ENCODE measurements at regions not wholly inside any gene's neighbourhood (a gene's known extent, or its start where the extent isn't known, plus 50 kb on each side); places are given as distances from the start of the nearest gene placed in this dataset.

GRCh38 chr9:90379771-90380170 lies 262.9 kb downstream of the DIRAS2 start:
- Histone ChIP-seq H3K36me3 (ENCODE audit: control insufficient read depth in 3 of 3, insufficient read depth in 3 of 3, low read length in 3 of 3) (no peaks in the 10 kb centered on the region), H3K4me3 (ENCODE audit: low read length in 3 of 3) (no peak overlapping the region), H3K27ac (ENCODE audit: low read depth, low read length) (no peak overlapping the region), H3K27me3 (ENCODE audit: control insufficient read depth in 3 of 3, insufficient read depth in 3 of 3, low read length in 3 of 3) (peaks cover 0 to 9% (median 0%) of the 10 kb centered on the region in 3 donors), H3K4me1 (ENCODE audit: control insufficient read depth in 3 of 3, insufficient read depth in 3 of 3, low read length in 3 of 3) (no peaks in the 10 kb centered on the region), H3K9me3 (ENCODE audit: control insufficient read depth in 3 of 3, low read length in 3 of 3) (no peaks in the 10 kb centered on the region), H3K9ac (ENCODE audit: low read depth in 1 of 3, low read length in 3 of 3) (no peak overlapping the region)

- Histone ChIP-seq H3K4me1 (ENCODE audit: control insufficient read depth in 3 of 3, insufficient read depth in 3 of 3, low read length in 3 of 3) (no peaks in the 10 kb centered on the region), H3K36me3 (ENCODE audit: control insufficient read depth in 3 of 3, insufficient read depth in 3 of 3, low read length in 3 of 3) (no peaks in the 10 kb centered on the region), H3K9me3 (ENCODE audit: control insufficient read depth in 3 of 3, low read length in 3 of 3) (no peaks in the 10 kb centered on the region), H3K27me3 (ENCODE audit: control insufficient read depth in 3 of 3, insufficient read depth in 3 of 3, low read length in 3 of 3) (peaks cover 0 to 4% (median 0%) of the 10 kb centered on the region in 3 donors), H3K9ac (ENCODE audit: low read depth in 1 of 3, low read length in 3 of 3) (no peak overlapping the region), H3K27ac (ENCODE audit: low read depth, low read length) (no peak overlapping the region), H3K4me3 (ENCODE audit: low read length in 3 of 3) (no peak overlapping the region)
Observed at GRCh38 chr9:90385146-90385545, 257.5 kb downstream of the DIRAS2 start.

DNA sequence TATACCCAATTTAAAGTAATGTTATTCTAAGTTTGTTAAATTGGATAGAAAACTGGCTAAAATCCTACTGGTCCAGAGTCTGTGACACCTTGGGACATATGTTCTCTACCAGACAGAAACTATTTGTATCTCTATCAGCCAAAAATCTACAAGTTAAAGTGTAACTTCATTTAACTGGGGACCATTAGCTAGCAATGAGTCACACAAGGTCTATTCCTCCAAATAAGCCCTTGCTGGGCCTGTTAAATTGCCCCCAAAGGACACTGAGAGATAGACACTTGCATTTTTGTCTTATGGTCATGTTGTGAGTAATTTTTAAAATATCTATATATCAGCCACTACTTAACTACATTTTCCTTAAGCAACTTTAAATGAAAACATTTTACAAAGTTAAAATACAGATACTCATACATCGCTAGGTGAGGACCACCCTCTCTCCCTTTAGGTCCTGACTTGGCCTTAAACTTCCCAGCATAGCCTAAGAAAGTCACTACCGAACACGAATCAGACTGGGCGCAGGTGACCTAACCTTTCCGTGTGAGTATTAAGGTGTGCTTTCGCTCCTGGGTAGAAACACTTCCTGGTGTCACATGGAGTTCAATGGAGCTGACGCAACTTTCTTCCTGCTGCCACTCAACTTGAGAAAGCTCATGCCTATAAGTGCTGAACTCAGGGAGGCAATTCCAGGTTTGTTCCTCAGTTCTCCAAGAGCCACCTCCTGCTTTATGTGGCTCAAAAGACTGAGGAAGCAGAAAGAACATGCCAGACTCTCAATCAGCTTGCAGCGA lies 249.1 kb downstream of the DIRAS2 start:
- Histone ChIP-seq H3K36me3 (ENCODE audit: control insufficient read depth in 3 of 3, insufficient read depth in 3 of 3, low read length in 3 of 3) (no peaks in the 10 kb centered on the region), H3K27me3 (ENCODE audit: control insufficient read depth in 3 of 3, insufficient read depth in 3 of 3, low read length in 3 of 3) (no peaks in the 10 kb centered on the region), H3K4me3 (ENCODE audit: low read length in 3 of 3) (no peak overlapping the region), H3K27ac (ENCODE audit: low read depth, low read length) (no peak overlapping the region), H3K4me1 (ENCODE audit: control insufficient read depth in 3 of 3, insufficient read depth in 3 of 3, low read length in 3 of 3) (no peaks in the 10 kb centered on the region), H3K9me3 (ENCODE audit: control insufficient read depth in 3 of 3, low read length in 3 of 3) (no peaks in the 10 kb centered on the region), H3K9ac (ENCODE audit: low read depth in 1 of 3, low read length in 3 of 3) (no peak overlapping the region)

GRCh38 chr9:90394871-90395270 lies 247.8 kb downstream of the DIRAS2 start:
- Histone ChIP-seq H3K27ac (ENCODE audit: low read depth, low read length) (no peak overlapping the region), H3K27me3 (ENCODE audit: control insufficient read depth in 3 of 3, insufficient read depth in 3 of 3, low read length in 3 of 3) (no peaks in the 10 kb centered on the region), H3K4me1 (ENCODE audit: control insufficient read depth in 3 of 3, insufficient read depth in 3 of 3, low read length in 3 of 3) (no peaks in the 10 kb centered on the region), H3K9me3 (ENCODE audit: control insufficient read depth in 3 of 3, low read length in 3 of 3) (no peaks in the 10 kb centered on the region), H3K9ac (ENCODE audit: low read depth in 1 of 3, low read length in 3 of 3) (no peak overlapping the region), H3K4me3 (ENCODE audit: low read length in 3 of 3) (no peak overlapping the region), H3K36me3 (ENCODE audit: control insufficient read depth in 3 of 3, insufficient read depth in 3 of 3, low read length in 3 of 3) (no peaks in the 10 kb centered on the region)

DNA sequence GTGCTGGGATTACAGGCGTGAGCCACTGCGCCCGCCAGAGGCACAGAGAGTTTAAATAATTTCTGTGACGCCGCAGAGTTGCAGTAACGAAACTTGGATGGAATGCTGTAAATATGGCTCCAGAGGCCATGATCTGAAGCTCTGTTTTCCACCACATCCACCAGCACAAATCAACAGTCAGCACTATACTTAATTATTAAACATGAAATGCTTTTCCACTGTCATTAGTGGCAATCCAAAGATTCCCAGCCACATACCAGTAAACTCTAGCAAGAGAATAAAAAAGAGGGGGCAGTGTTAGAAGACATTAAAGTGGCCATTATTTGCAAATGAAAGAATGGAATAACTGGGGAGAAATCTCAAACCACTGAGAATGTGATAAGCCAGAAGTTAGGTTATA lies 242.5 kb downstream of the DIRAS2 start:
- H3K4me1 ChIP-seq (ENCODE audit: control insufficient read depth in 3 of 3, insufficient read depth in 3 of 3, low read length in 3 of 3), result no peaks in the 10 kb centered on the region

GRCh38 chr9:90408659-90409058 lies 234.0 kb downstream of the DIRAS2 start:
- Histone ChIP-seq H3K27ac (ENCODE audit: low read depth, low read length) (no peak overlapping the region), H3K9me3 (ENCODE audit: control insufficient read depth in 3 of 3, low read length in 3 of 3) (peaks cover 0 to 3% (median 0%) of the 10 kb centered on the region in 3 donors), H3K9ac (ENCODE audit: low read depth in 1 of 3, low read length in 3 of 3) (no peak overlapping the region), H3K4me3 (ENCODE audit: low read length in 3 of 3) (no peak overlapping the region), H3K27me3 (ENCODE audit: control insufficient read depth in 3 of 3, insufficient read depth in 3 of 3, low read length in 3 of 3) (peaks cover 0 to 3% (median 0%) of the 10 kb centered on the region in 3 donors), H3K36me3 (ENCODE audit: control insufficient read depth in 3 of 3, insufficient read depth in 3 of 3, low read length in 3 of 3) (no peaks in the 10 kb centered on the region), H3K4me1 (ENCODE audit: control insufficient read depth in 3 of 3, insufficient read depth in 3 of 3, low read length in 3 of 3) (no peaks in the 10 kb centered on the region)

More for the DNA sequence above, 242.5 kb downstream of the DIRAS2 start:
- no peak overlapping the region for H3K9ac ChIP-seq (ENCODE audit: low read depth in 1 of 3, low read length in 3 of 3)
- H3K27me3 ChIP-seq (ENCODE audit: control insufficient read depth in 3 of 3, insufficient read depth in 3 of 3, low read length in 3 of 3), result peaks cover 0 to 3% (median 0%) of the 10 kb centered on the region in 3 donors
- H3K27ac ChIP-seq (ENCODE audit: low read depth, low read length), result no peak overlapping the region
- H3K4me3 ChIP-seq (ENCODE audit: low read length in 3 of 3), result no peak overlapping the region
- H3K9me3 ChIP-seq (ENCODE audit: control insufficient read depth in 3 of 3, low read length in 3 of 3), result no peaks in the 10 kb centered on the region
- no peaks in the 10 kb centered on the region for H3K36me3 ChIP-seq (ENCODE audit: control insufficient read depth in 3 of 3, insufficient read depth in 3 of 3, low read length in 3 of 3)

- Histone ChIP-seq H3K4me1 (ENCODE audit: control insufficient read depth in 3 of 3, insufficient read depth in 3 of 3, low read length in 3 of 3) (no peaks in the 10 kb centered on the region), H3K27ac (ENCODE audit: low read depth, low read length) (no peak overlapping the region), H3K4me3 (ENCODE audit: low read length in 3 of 3) (no peak overlapping the region), H3K27me3 (ENCODE audit: control insufficient read depth in 3 of 3, insufficient read depth in 3 of 3, low read length in 3 of 3) (peaks cover 0 to 5% (median 0%) of the 10 kb centered on the region in 3 donors), H3K9me3 (ENCODE audit: control insufficient read depth in 3 of 3, low read length in 3 of 3) (no peaks in the 10 kb centered on the region), H3K36me3 (ENCODE audit: control insufficient read depth in 3 of 3, insufficient read depth in 3 of 3, low read length in 3 of 3) (no peaks in the 10 kb centered on the region), H3K9ac (ENCODE audit: low read depth in 1 of 3, low read length in 3 of 3) (no peak overlapping the region)
Observed at GRCh38 chr9:90419221-90419851, 223.3 kb downstream of the DIRAS2 start.

DNA sequence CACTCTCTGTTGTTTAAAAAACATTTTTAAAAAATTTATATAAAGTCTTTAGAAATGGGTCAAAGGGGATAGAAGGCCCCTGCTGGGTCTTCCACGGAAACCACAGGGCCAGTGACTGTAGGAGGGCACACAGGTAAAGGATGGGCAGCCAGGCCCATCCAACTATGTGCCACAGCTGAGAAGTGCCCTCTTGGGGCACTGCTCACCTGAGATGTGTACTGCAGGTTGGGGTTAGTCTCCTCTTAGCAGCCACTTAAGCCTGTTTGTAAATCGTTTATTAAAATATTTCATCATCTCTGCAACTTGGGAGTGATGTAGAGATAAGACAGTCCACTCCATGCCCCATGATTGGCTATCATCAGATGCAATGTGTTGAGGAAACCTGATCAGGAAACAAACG lies 222.4 kb downstream of the DIRAS2 start:
- Histone ChIP-seq H3K9me3 (ENCODE audit: control insufficient read depth in 3 of 3, low read length in 3 of 3) (no peaks in the 10 kb centered on the region), H3K4me3 (ENCODE audit: low read length in 3 of 3) (no peak overlapping the region), H3K36me3 (ENCODE audit: control insufficient read depth in 3 of 3, insufficient read depth in 3 of 3, low read length in 3 of 3) (no peaks in the 10 kb centered on the region), H3K27me3 (ENCODE audit: control insufficient read depth in 3 of 3, insufficient read depth in 3 of 3, low read length in 3 of 3) (peaks cover 0 to 5% (median 0%) of the 10 kb centered on the region in 3 donors), H3K27ac (ENCODE audit: low read depth, low read length) (no peak overlapping the region), H3K9ac (ENCODE audit: low read depth in 1 of 3, low read length in 3 of 3) (no peak overlapping the region), H3K4me1 (ENCODE audit: control insufficient read depth in 3 of 3, insufficient read depth in 3 of 3, low read length in 3 of 3) (no peaks in the 10 kb centered on the region)

DNA sequence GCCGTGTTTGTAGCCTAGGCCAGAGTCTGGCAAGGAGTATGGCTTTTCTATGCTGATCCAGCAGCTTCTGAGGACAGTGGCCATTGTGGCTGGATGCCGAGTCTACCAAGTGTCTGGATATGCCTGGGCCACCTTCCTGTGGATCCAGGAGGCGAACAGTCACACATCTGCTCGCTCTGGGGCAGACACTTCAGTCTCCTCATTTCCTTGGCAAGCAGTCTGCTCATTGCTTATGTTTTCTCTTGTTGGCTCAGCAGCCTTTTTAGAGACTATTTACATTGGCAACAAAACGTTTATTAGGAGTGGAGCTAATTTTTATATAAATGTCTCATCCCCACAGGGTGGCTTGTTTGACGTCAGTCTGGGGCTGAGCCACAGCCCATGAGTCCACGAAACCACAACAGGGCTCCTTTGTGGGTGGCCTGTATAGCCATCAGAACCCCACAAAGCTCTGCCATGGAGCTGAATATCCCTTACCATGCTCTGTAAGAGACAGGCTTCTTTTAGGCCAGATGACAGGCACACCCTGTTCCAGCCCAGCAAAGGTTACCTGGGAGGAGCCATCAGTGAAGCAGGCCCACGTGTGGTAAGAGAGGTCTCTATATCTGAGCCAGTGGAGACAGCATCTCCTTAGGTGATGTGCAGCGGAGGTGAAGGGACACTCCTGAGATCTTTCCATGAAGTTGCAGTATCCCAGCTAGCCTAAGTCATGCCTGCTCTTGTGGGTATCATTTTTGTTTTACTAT lies 221.7 kb downstream of the DIRAS2 start:
- Histone ChIP-seq H3K27me3 (ENCODE audit: control insufficient read depth in 3 of 3, insufficient read depth in 3 of 3, low read length in 3 of 3) (peaks cover 0 to 5% (median 0%) of the 10 kb centered on the region in 3 donors), H3K4me3 (ENCODE audit: low read length in 3 of 3) (no peak overlapping the region), H3K4me1 (ENCODE audit: control insufficient read depth in 3 of 3, insufficient read depth in 3 of 3, low read length in 3 of 3) (no peaks in the 10 kb centered on the region), H3K9ac (ENCODE audit: low read depth in 1 of 3, low read length in 3 of 3) (no peak overlapping the region), H3K9me3 (ENCODE audit: control insufficient read depth in 3 of 3, low read length in 3 of 3) (no peaks in the 10 kb centered on the region), H3K27ac (ENCODE audit: low read depth, low read length) (no peak overlapping the region), H3K36me3 (ENCODE audit: control insufficient read depth in 3 of 3, insufficient read depth in 3 of 3, low read length in 3 of 3) (no peaks in the 10 kb centered on the region)

- Histone ChIP-seq H3K9ac (ENCODE audit: low read depth in 1 of 3, low read length in 3 of 3) (no peak overlapping the region), H3K4me3 (ENCODE audit: low read length in 3 of 3) (no peak overlapping the region), H3K27ac (ENCODE audit: low read depth, low read length) (no peak overlapping the region), H3K4me1 (ENCODE audit: control insufficient read depth in 3 of 3, insufficient read depth in 3 of 3, low read length in 3 of 3) (no peaks in the 10 kb centered on the region), H3K9me3 (ENCODE audit: control insufficient read depth in 3 of 3, low read length in 3 of 3) (no peaks in the 10 kb centered on the region), H3K27me3 (ENCODE audit: control insufficient read depth in 3 of 3, insufficient read depth in 3 of 3, low read length in 3 of 3) (peaks cover 0 to 5% (median 0%) of the 10 kb centered on the region in 3 donors), H3K36me3 (ENCODE audit: control insufficient read depth in 3 of 3, insufficient read depth in 3 of 3, low read length in 3 of 3) (no peaks in the 10 kb centered on the region)
Observed at GRCh38 chr9:90421786-90422185, 220.8 kb downstream of the DIRAS2 start.

Data from skeletal muscle tissue (tissue), 3 donors.